ENCODE measurements at regions not wholly inside any gene's neighbourhood (a gene's known extent, or its start where the extent isn't known, plus 50 kb on each side); places are given as distances from the start of the nearest gene placed in this dataset.

DNA sequence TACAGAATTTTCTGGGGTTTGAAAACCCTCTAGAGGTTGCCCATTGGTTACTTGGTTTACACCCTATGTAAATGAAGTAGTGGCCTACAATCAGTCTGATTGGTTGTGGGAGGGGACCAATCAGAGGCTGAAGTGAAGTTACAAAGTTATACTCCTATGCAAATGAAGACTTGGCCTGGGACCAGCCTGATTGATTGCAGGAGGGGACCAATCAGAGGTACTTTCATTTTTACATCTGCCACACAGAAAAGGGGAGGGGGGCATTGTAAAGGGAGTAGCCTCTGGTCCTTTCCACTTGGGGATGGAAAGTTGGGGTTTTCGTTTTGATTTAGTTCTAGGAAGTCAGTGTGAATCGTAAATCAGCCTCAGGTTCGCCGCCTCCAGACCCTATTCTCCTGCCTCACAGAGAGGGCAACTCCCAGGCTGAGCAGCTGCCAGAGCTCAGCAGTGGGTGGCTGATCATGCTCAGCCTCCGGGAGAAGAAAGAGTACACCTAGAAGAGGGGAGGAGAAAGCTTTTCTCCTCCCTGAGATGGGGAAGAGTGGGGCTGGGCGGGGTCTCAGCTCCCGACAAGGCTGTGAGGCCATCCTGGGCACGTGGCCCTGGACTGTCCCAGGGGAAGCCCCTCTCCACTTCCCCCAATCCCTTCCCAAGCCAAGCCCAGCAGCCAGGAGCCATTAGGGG is 372.5 kb downstream of the GALR1 start:
- TF ChIP-seq SUZ12 (IDR thresholded peaks at IDR 0.05) = no peak
- no peak for TF ChIP-seq NFRKB (IDR thresholded peaks at IDR 0.05)
- no peak for TF ChIP-seq ARNT (IDR thresholded peaks at IDR 0.05)
- TF ChIP-seq SP1 (IDR thresholded peaks at IDR 0.05) = no peak
